NCI-H82 treated with DMSO at 0.1 percent for 48 hours (cell line): ENCODE measurements at regions not wholly inside any gene's neighbourhood (a gene's known extent, or its start where the extent isn't known, plus 50 kb on each side); places are given as distances from the start of the nearest gene placed in this dataset.

ENCODE experiments used
- DNase-seq: peaks from one replicate; lab custom pipeline; 2025; ENCODE audit not compliant: unreplicated experiment; lab: John Stamatoyannopoulos, UW

GRCh38 chr12:58764100-58764953, 156.0 kb downstream of the LRIG3 start:
- no peak for DNase-seq

- no peak for DNase-seq
Measured at GRCh38 chr12:58765076-58765475, 155.2 kb downstream of the LRIG3 start.

GRCh38 chr12:58765653-58766512, 154.4 kb downstream of the LRIG3 start:
- no peak for DNase-seq

- no peak for DNase-seq
Measured at GRCh38 chr12:58766513-58766870, 153.8 kb downstream of the LRIG3 start.

- DNase-seq, result no peak
Measured at GRCh38 chr12:58767496-58767895, 152.8 kb downstream of the LRIG3 start.

- no peak for DNase-seq
Measured at GRCh38 chr12:58773986-58774385, 146.3 kb downstream of the LRIG3 start.

- no peak for DNase-seq
Measured at GRCh38 chr12:58774731-58775130, 145.6 kb downstream of the LRIG3 start.

GRCh38 chr12:58775396-58775795, 144.9 kb downstream of the LRIG3 start:
- no peak for DNase-seq

GRCh38 chr12:58776144-58776543, 144.2 kb downstream of the LRIG3 start:
- DNase-seq, result no peak

- no peak for DNase-seq
Measured at GRCh38 chr12:58777815-58778214, 142.5 kb downstream of the LRIG3 start.

- no peak for DNase-seq
Measured at GRCh38 chr12:58781609-58782008, 138.7 kb downstream of the LRIG3 start.

GRCh38 chr12:58787021-58787760, 133.1 kb downstream of the LRIG3 start:
- no peak for DNase-seq

- DNase-seq, result no peak
Measured at GRCh38 chr12:58794859-58795258, 125.4 kb downstream of the LRIG3 start.

- no peak for DNase-seq
Measured at GRCh38 chr12:58795825-58796224, 124.5 kb downstream of the LRIG3 start.

GRCh38 chr12:58801986-58802385, 118.3 kb downstream of the LRIG3 start:
- no peak for DNase-seq

- no peak for DNase-seq
Measured at GRCh38 chr12:58803908-58804307, 116.4 kb downstream of the LRIG3 start.

GRCh38 chr12:58804749-58805148, 115.6 kb downstream of the LRIG3 start:
- DNase-seq, result no peak

- DNase-seq, result no peak
Measured at GRCh38 chr12:58809064-58809607, 111.2 kb downstream of the LRIG3 start.

- DNase-seq, result no peak
Measured at GRCh38 chr12:58811346-58811745, 109.0 kb downstream of the LRIG3 start.

GRCh38 chr12:58812214-58812613, 108.1 kb downstream of the LRIG3 start:
- peak; percentile 29 for DNase-seq

GRCh38 chr12:58814036-58814435, 106.3 kb downstream of the LRIG3 start:
- DNase-seq, result no peak
